Transverse colon (tissue), 4 donors: ENCODE measurements at regions not wholly inside any gene's neighbourhood (a gene's known extent, or its start where the extent isn't known, plus 50 kb on each side); places are given as distances from the start of the nearest gene placed in this dataset.

Experiments
- DNase-seq: peaks from one replicate; pipeline ENCODE4 v3.0.0-alpha.2; 2019
- H3K27ac ChIP-seq, 4 donors: fragments of 200-600 bp; sonication (generic); 2 replicates each; pipeline ENCODE4 v1.5.1; 2016 to 2018; ENCODE audit warnings: inconsistent platforms in 4 of 4
- H3K27me3 ChIP-seq: fragments of 200-600 bp; sonication (generic); 2 replicates; pipeline ENCODE4 v1.5.1; 2017; ENCODE audit warnings: inconsistent platforms
- H3K36me3 ChIP-seq, 4 donors: fragments of 200-600 bp; sonication (generic); 2 replicates each; pipeline ENCODE4 v1.5.1; 2017 to 2019; ENCODE audit warnings: inconsistent platforms in 4 of 4
- H3K4me1 ChIP-seq, 4 donors: fragments of 200-600 bp; sonication (generic); 2 replicates each; pipeline ENCODE4 v1.5.1; 2017 to 2020; ENCODE audit warnings: inconsistent platforms in 4 of 4
- H3K4me3 ChIP-seq, 4 donors: fragments of 200-600 bp; sonication (generic); 1 replicate in 1 of 4; 2 replicates in 3 of 4; pipeline versions ENCODE4 v1.5.1 to v1.6.1; 2017 to 2019; ENCODE audit warnings: inconsistent platforms in 4 of 4
- H3K9me3 ChIP-seq, 2 donors: fragments of 200-600 bp; sonication (generic); 2 replicates each; pipeline ENCODE4 v1.5.1; 2017 to 2019; ENCODE audit warnings: inconsistent platforms in 2 of 2
- CTCF ChIP-seq, 5 experiments: fragments of 200-600 bp in 3 of 5; fragments of 450-650 bp in 2 of 5; sonication (generic) in 3 of 5; IDR thresholded peaks; 1 replicate in 2 of 5; 2 replicates in 3 of 5; pipeline ENCODE4 v1.5.1; 2016 to 2017; ENCODE audit warnings: antibody characterized with exemption in 5 of 5, inconsistent platforms in 3 of 5, mild to moderate bottlenecking in 2 of 5, moderate library complexity in 1 of 5
- EP300 ChIP-seq: sonication (generic); formaldehyde crosslinking; IDR thresholded peaks from one replicate; pipeline ENCODE4 v1.6.1; 2017; ENCODE audit warnings: antibody characterized with exemption, low read depth
- POLR2A ChIP-seq: fragments of 450-650 bp; IDR thresholded peaks from one replicate; pipeline ENCODE4 v1.6.1; 2016; ENCODE audit warnings: antibody characterized with exemption, mild to moderate bottlenecking, moderate library complexity
- POLR2AphosphoS5 ChIP-seq, 3 donors: sonication (generic); formaldehyde crosslinking; IDR thresholded peaks; one replicate each; pipeline ENCODE4 v1.6.1; 2016; ENCODE audit warnings: antibody characterized with exemption in 3 of 3
- WGBS, 2 donors: methylation state at CpG; one replicate each; pipeline ENCODE4 v1.1.5; 2018; ENCODE audit warnings: low coverage in 1 of 2; 5-methylcytosine and 5-hydroxymethylcytosine counted together
- in situ Hi-C, 4 donors: fragments of 200-750 bp; cut with MboI; loops; one replicate each; pipeline versions ENCODE4 v1.15.0 to v1.15.1; 2017; ENCODE audit warnings: low sequenced_read_pairs in 3 of 4, low pct_ligation_motif_present in 1 of 4, low pct_unique_long_range_greater_than_20kb in 1 of 4
- intact Hi-C: fragments of 100-400 bp; cut with DNase I; formaldehyde crosslinking; loops from one replicate; pipeline ENCODE4 v1.15.1; 2023; ENCODE audit warnings: low total_unique reads

- Histone ChIP-seq H3K27me3 (peaks cover 19% of the 10 kb centered on the region), H3K4me1 (no peaks in the 10 kb centered on the region), H3K9me3 (no peaks in the 10 kb centered on the region), H3K36me3 (no peaks in the 10 kb centered on the region), H3K4me3 (no peak overlapping the region), H3K27ac (no peak overlapping the region)
- 61 to 100% methylated on average over 1 to 4 of the region's 5 CpGs for WGBS, 2 donors
- intact Hi-C loops (no loop called here), in situ Hi-C loops (no loop called here)
- no peak for DNase-seq
- TF ChIP-seq POLR2A (no peak), CTCF (IDR thresholded peaks at IDR 0.05) (no peak)
Observed at GRCh38 chr11:64469288-64469687, 86.5 kb upstream of the SLC22A11 start.

- no peak overlapping the region for H3K27ac ChIP-seq
- no peaks in the 10 kb centered on the region for H3K4me1 ChIP-seq
- intact Hi-C loops (no loop called here), in situ Hi-C loops (no loop called here)
- DNase-seq, result no peak
- H3K27me3 ChIP-seq, result peaks cover 24% of the 10 kb centered on the region
- no peak overlapping the region for H3K4me3 ChIP-seq
- no peaks in the 10 kb centered on the region for H3K36me3 ChIP-seq
- 74% methylated on average over 10 of the region's 10 CpGs; no CpG with 5 or more reads in 1 of the 2 donors for WGBS, 2 donors
- no peaks in the 10 kb centered on the region for H3K9me3 ChIP-seq
- TF ChIP-seq EP300, result no peak
- no peak for TF ChIP-seq POLR2A
- TF ChIP-seq CTCF (IDR thresholded peaks at IDR 0.05), result no peak
- no peak for TF ChIP-seq POLR2AphosphoS5 (IDR thresholded peaks at IDR 0.05)
Observed at GRCh38 chr11:64472593-64473455, 82.9 kb upstream of the SLC22A11 start.

- Histone ChIP-seq H3K4me3 (no peak overlapping the region), H3K27me3 (peaks cover 27% of the 10 kb centered on the region), H3K9me3 (no peaks in the 10 kb centered on the region), H3K27ac (no peak overlapping the region), H3K36me3 (no peaks in the 10 kb centered on the region), H3K4me1 (no peaks in the 10 kb centered on the region)
- no peak for DNase-seq
- intact Hi-C loops, result no loop called here
- no peak for TF ChIP-seq POLR2A
- TF ChIP-seq EP300, result no peak
- TF ChIP-seq CTCF (IDR thresholded peaks at IDR 0.05), result no peak
- TF ChIP-seq POLR2AphosphoS5 (IDR thresholded peaks at IDR 0.05), result no peak
- WGBS, 2 donors, result 87 to 100% methylated on average over 1 to 11 of the region's 11 CpGs
- in situ Hi-C loops, result no loop called here
Observed at GRCh38 chr11:64474680-64475079, 81.1 kb upstream of the SLC22A11 start.

GRCh38 chr11:64475145-64475544, 80.6 kb upstream of the SLC22A11 start:
- TF ChIP-seq CTCF (IDR thresholded peaks at IDR 0.05) (no peak), POLR2AphosphoS5 (IDR thresholded peaks at IDR 0.05) (no peak), EP300 (no peak), POLR2A (no peak)
- 93% methylated on average over 11 of the region's 11 CpGs; no CpG with 5 or more reads in 1 of the 2 donors for WGBS, 2 donors
- Histone ChIP-seq H3K9me3 (no peaks in the 10 kb centered on the region), H3K4me1 (no peaks in the 10 kb centered on the region), H3K4me3 (no peak overlapping the region), H3K36me3 (no peaks in the 10 kb centered on the region), H3K27ac (no peak overlapping the region), H3K27me3 (peaks cover 26% of the 10 kb centered on the region)
- in situ Hi-C loops, result no loop called here
- DNase-seq, result no peak
- intact Hi-C loops, result no loop called here
